KMS-11 (cell line): ENCODE measurements at regions not wholly inside any gene's neighbourhood (a gene's known extent, or its start where the extent isn't known, plus 50 kb on each side); places are given as distances from the start of the nearest gene placed in this dataset.

Source experiments
- H2AFZ ChIP-seq: fragments of 200-600 bp; sonication (generic); 2 replicates; pipeline ENCODE4 v1.6.1; 2016; ENCODE audit warnings: antibody characterized with exemption, mixed run types, low read depth
- H3K27ac ChIP-seq: fragments of 200-600 bp; sonication (generic); 2 replicates; pipeline ENCODE4 v1.6.1; 2016; ENCODE audit warnings: mild to moderate bottlenecking, mixed run types
- H3K27me3 ChIP-seq: fragments of 200-600 bp; sonication (generic); 2 replicates; pipeline ENCODE4 v1.6.1; 2017; ENCODE audit warnings: mild to moderate bottlenecking, low read depth, mixed run types, moderate library complexity; ENCODE audit not compliant: insufficient read depth
- H3K36me3 ChIP-seq: fragments of 200-600 bp; sonication (generic); 2 replicates; pipeline ENCODE4 v1.6.1; 2017; ENCODE audit warnings: mild to moderate bottlenecking, mixed run types; ENCODE audit not compliant: insufficient read depth
- H3K4me1 ChIP-seq: fragments of 200-600 bp; sonication (generic); 2 replicates; pipeline ENCODE4 v1.6.1; 2016; ENCODE audit warnings: mild to moderate bottlenecking, low read depth, mixed run types; ENCODE audit not compliant: poor library complexity, severe bottlenecking
- H3K4me2 ChIP-seq: fragments of 200-600 bp; sonication (generic); 2 replicates; pipeline ENCODE4 v1.7.0; 2016; ENCODE audit warnings: mild to moderate bottlenecking, mixed run types
- H3K4me3 ChIP-seq: fragments of 200-600 bp; sonication (generic); IDR thresholded peaks from 2 replicates; pipeline ENCODE4 v1.6.1; 2017; ENCODE audit warnings: low read depth, low read length, mixed read lengths; ENCODE audit not compliant: insufficient read depth
- H3K79me2 ChIP-seq: fragments of 200-600 bp; sonication (generic); 2 replicates; pipeline ENCODE4 v1.6.1; 2016; ENCODE audit warnings: low read depth, mixed run types; ENCODE audit not compliant: insufficient read depth
- H3K9ac ChIP-seq: fragments of 200-600 bp; sonication (generic); 2 replicates; pipeline ENCODE4 v1.6.1; 2016; ENCODE audit warnings: mild to moderate bottlenecking, mixed run types
- H4K20me1 ChIP-seq: fragments of 200-600 bp; sonication (generic); 2 replicates; pipeline ENCODE4 v1.6.1; 2016; ENCODE audit warnings: mild to moderate bottlenecking, mixed run types; ENCODE audit not compliant: insufficient read depth
- CTCF ChIP-seq: fragments of 200-600 bp; sonication (generic); conservative IDR thresholded peaks from 2 replicates; pipeline ENCODE4 v1.6.1; 2017; ENCODE audit warnings: low read depth, mild to moderate bottlenecking, antibody characterized with exemption, low read length, moderate library complexity, mixed read lengths

DNA sequence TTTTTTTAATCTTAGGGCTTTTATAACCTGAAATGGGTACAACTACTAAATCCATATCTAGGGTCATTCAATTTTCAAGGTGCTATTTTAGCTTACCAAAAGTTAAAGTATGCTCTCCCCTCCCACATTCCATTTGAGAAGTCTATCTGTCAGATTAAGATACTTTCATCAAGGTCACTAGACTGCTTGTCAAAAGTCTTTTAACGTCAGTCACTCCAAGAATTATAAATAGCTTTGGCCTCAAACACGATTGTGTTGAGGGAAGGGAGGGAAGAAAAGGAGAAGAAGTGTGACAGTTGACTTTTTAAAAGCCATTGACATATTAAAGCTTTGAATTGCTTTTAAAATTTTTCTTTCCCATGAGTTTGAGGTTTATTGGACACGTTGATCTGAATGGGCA, 175.8 kb downstream of the PTGER3 start:
- H3K4me2 ChIP-seq: no peak overlapping the region
- H3K79me2 ChIP-seq: no peaks in the 10 kb centered on the region
- H2AFZ ChIP-seq: no peak overlapping the region
- no peaks in the 10 kb centered on the region for H3K27me3 ChIP-seq
- no peaks in the 10 kb centered on the region for H3K36me3 ChIP-seq
- H4K20me1 ChIP-seq: no peaks in the 10 kb centered on the region
- H3K27ac ChIP-seq: no peak overlapping the region
- no peaks in the 10 kb centered on the region for H3K4me1 ChIP-seq
- H3K4me3 ChIP-seq: no peak overlapping the region
- no peak overlapping the region for H3K9ac ChIP-seq
- no peak for TF ChIP-seq CTCF

GRCh38 chr1:70874063-70874462, 173.6 kb downstream of the PTGER3 start:
- no peak for TF ChIP-seq CTCF
- H3K36me3 ChIP-seq: no peaks in the 10 kb centered on the region
- no peak overlapping the region for H3K4me2 ChIP-seq
- H3K4me3 ChIP-seq: no peak overlapping the region
- H3K4me1 ChIP-seq: no peaks in the 10 kb centered on the region
- no peaks in the 10 kb centered on the region for H3K27me3 ChIP-seq
- no peak overlapping the region for H3K27ac ChIP-seq
- H3K9ac ChIP-seq: no peak overlapping the region
- H3K79me2 ChIP-seq: no peaks in the 10 kb centered on the region
- H4K20me1 ChIP-seq: no peaks in the 10 kb centered on the region
- no peak overlapping the region for H2AFZ ChIP-seq

- Histone ChIP-seq H3K9ac (no peak overlapping the region), H3K27ac (no peak overlapping the region), H4K20me1 (no peaks in the 10 kb centered on the region), H3K4me1 (no peaks in the 10 kb centered on the region), H3K4me3 (no peak overlapping the region), H2AFZ (no peak overlapping the region), H3K27me3 (no peaks in the 10 kb centered on the region), H3K36me3 (no peaks in the 10 kb centered on the region), H3K79me2 (no peaks in the 10 kb centered on the region), H3K4me2 (no peak overlapping the region)
- no peak for TF ChIP-seq CTCF
These were observed 172.8 kb downstream of the PTGER3 start for GRCh38 chr1:70874818-70875217.

DNA sequence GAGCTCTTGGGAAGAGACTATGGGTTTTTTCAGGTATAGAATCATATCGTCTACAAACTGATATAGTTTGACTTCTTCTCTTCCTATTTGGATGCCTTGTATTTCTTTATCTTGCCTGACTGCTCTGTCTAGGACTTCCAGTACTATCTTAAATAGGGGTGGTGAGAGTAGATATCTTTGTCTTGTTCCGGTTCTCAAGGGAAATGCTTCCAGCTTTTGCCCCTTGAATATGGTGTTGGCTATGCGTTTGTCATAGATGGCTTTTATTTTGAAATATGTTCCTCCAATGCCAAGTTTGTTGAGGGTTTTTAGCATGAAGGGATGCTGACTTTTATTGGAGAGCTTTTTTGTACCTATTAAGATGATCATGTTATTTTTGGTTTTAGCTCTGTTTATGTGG, 170.3 kb downstream of the PTGER3 start:
- no peak overlapping the region for H3K4me2 ChIP-seq
- no peak for TF ChIP-seq CTCF
- no peaks in the 10 kb centered on the region for H3K79me2 ChIP-seq
- H4K20me1 ChIP-seq: no peaks in the 10 kb centered on the region
- no peak overlapping the region for H2AFZ ChIP-seq
- H3K36me3 ChIP-seq: no peaks in the 10 kb centered on the region
- no peak overlapping the region for H3K9ac ChIP-seq
- no peaks in the 10 kb centered on the region for H3K27me3 ChIP-seq
- no peaks in the 10 kb centered on the region for H3K4me1 ChIP-seq
- H3K27ac ChIP-seq: no peak overlapping the region
- no peak overlapping the region for H3K4me3 ChIP-seq

DNA sequence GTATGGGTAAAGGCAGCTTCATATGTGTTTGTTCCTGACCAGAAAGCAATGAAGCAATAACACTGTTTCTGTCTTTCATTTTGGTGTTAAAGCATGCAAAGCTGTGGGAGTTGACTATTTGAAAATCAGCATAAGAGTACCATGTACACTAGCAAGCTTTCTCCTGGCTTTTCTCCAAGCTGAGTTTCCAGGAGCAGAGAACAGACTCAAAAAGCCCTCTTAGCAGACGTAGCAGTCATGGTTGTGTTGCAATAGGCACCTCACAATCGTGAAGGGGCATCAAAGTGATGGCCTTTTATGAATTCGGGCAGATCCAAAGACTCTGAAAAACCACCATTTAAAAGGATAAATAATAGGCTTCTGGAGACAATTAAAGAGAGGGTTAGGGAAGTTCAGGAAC, 159.7 kb downstream of the PTGER3 start:
- Histone ChIP-seq H2AFZ (no peak overlapping the region), H4K20me1 (no peaks in the 10 kb centered on the region), H3K27me3 (no peaks in the 10 kb centered on the region), H3K36me3 (no peaks in the 10 kb centered on the region), H3K9ac (no peak overlapping the region), H3K4me1 (no peaks in the 10 kb centered on the region), H3K27ac (no peak overlapping the region), H3K4me2 (no peak overlapping the region), H3K4me3 (no peak overlapping the region), H3K79me2 (no peaks in the 10 kb centered on the region)
- no peak for TF ChIP-seq CTCF
